ENCODE measurements at regions not wholly inside any gene's neighbourhood (a gene's known extent, or its start where the extent isn't known, plus 50 kb on each side); places are given as distances from the start of the nearest gene placed in this dataset.
"Not testable (repeated sequence)": the region's sequence is repeated elsewhere in the genome, so short reads cannot be mapped to it uniquely, and the experiment has no call there.

DNA sequence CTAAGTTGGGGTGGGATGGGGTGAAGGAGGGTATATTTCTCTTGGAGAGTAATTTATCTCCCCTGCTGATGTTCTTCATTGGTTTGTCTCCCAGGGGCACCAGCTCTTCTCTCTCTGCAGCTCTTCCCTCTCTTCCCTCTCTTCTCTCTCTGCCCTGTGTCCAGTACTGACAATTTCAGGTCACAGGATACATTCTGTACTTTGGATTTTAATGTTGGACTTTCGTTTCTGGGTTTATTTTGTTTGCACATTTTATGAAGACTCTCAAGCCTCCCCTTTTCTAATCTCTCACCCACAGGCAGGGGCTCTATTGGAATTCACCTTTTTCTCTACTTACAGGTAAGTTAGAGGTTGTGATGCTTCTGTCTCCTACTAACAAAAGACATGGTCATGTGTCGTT lies 165.5 kb downstream of the CPEB2 start:
- Histone ChIP-seq H3K79me2 (no peaks in the 10 kb centered on the region), H3K36me3 (replicated peaks; ENCODE audit: insufficient read depth, low read depth) (no peaks in the 10 kb centered on the region), H3K9me3 (ENCODE audit: low read depth) (no peaks in the 10 kb centered on the region), H3K9me2 (replicated peaks; ENCODE audit: insufficient read depth) (no peaks in the 10 kb centered on the region), H2AFZ (no peak overlapping the region), H4K20me1 (ENCODE audit: insufficient read depth, poor library complexity, severe bottlenecking) (no peaks in the 10 kb centered on the region), H3K27me3 (no peaks in the 10 kb centered on the region), H3K4me1 (ENCODE audit: insufficient read depth) (no peaks in the 10 kb centered on the region), H3K4me2 (no peak overlapping the region), H3K4me3 (no peak overlapping the region), H3K27ac (no peak overlapping the region)
- no peak for TF ChIP-seq EZH2phosphoT487 (IDR thresholded peaks at IDR 0.05; ENCODE audit: low read depth, severe bottlenecking, unreplicated experiment)
- TF ChIP-seq, protein P1, sequence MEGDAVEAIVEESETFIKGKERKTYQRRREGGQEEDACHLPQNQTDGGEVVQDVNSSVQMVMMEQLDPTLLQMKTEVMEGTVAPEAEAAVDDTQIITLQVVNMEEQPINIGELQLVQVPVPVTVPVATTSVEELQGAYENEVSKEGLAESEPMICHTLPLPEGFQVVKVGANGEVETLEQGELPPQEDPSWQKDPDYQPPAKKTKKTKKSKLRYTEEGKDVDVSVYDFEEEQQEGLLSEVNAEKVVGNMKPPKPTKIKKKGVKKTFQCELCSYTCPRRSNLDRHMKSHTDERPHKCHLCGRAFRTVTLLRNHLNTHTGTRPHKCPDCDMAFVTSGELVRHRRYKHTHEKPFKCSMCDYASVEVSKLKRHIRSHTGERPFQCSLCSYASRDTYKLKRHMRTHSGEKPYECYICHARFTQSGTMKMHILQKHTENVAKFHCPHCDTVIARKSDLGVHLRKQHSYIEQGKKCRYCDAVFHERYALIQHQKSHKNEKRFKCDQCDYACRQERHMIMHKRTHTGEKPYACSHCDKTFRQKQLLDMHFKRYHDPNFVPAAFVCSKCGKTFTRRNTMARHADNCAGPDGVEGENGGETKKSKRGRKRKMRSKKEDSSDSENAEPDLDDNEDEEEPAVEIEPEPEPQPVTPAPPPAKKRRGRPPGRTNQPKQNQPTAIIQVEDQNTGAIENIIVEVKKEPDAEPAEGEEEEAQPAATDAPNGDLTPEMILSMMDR (IDR thresholded peaks at IDR 0.05; ENCODE audit: poor library complexity) = no peak
- no peak for TF ChIP-seq EZH2 (IDR thresholded peaks at IDR 0.05; ENCODE audit: borderline replicate concordance)
- 54% methylated on average over 2 of the region's 2 CpGs for WGBS (ENCODE audit: low lambda C conversion rate, missing lambda C conversion rate)
- DNase-seq (ENCODE audit: low spot score) = no peak

DNA sequence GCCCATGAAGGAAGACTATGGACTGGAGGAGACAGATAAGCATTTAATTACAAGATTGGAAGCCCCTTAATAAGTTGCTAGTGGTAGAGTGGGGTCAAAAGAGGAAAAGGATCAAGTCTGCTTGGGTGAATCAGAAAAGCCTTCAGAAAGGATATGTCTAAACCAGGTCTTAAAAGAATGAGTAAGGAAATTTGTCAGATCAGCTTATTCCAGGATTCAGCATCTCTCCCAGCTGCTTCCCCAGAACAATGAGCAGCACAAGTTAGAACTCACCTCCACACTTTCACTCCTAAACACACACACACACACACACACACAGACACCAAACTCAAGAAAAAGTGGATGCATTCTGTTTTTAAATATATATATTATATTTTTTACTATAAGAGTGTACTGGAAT lies 166.5 kb downstream of the CPEB2 start:
- Histone ChIP-seq H3K9me3 (ENCODE audit: low read depth) (no peaks in the 10 kb centered on the region), H3K27me3 (no peaks in the 10 kb centered on the region), H3K36me3 (replicated peaks; ENCODE audit: insufficient read depth, low read depth) (no peaks in the 10 kb centered on the region), H3K27ac (no peak overlapping the region), H4K20me1 (ENCODE audit: insufficient read depth, poor library complexity, severe bottlenecking) (no peaks in the 10 kb centered on the region), H2AFZ (no peak overlapping the region), H3K79me2 (no peaks in the 10 kb centered on the region), H3K4me3 (no peak overlapping the region), H3K4me1 (ENCODE audit: insufficient read depth) (no peaks in the 10 kb centered on the region), H3K4me2 (no peak overlapping the region), H3K9me2 (replicated peaks; ENCODE audit: insufficient read depth) (no peaks in the 10 kb centered on the region)
- no peak for DNase-seq (ENCODE audit: low spot score)
- TF ChIP-seq, protein P1 (IDR thresholded peaks at IDR 0.05; ENCODE audit: poor library complexity) = no peak
- TF ChIP-seq EZH2 (IDR thresholded peaks at IDR 0.05; ENCODE audit: borderline replicate concordance) (no peak), EZH2phosphoT487 (IDR thresholded peaks at IDR 0.05; ENCODE audit: low read depth, severe bottlenecking, unreplicated experiment) (no peak)

DNA sequence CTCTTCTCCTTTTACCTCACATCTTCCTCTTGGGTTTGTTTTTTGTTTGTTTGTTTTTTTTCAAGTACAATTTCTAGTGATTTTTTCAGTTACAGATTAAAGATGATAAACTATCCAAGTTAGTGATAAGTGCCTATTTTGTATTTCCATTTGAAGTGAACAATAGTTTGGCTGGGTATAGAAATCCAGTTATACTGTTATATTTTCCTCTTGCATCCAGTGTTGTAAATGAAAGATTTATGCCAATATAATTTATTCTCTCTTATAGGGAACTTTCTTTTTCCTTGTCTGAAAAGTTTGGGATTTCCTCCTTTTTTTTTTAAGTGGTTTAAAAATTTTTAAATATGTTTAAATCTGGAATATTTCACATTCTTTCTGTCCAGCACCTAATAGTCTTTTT lies 169.4 kb downstream of the CPEB2 start:
- no peak for TF ChIP-seq EZH2 (IDR thresholded peaks at IDR 0.05; ENCODE audit: borderline replicate concordance)
- TF ChIP-seq, protein P1 (IDR thresholded peaks at IDR 0.05; ENCODE audit: poor library complexity) = no peak
- no peak for TF ChIP-seq EZH2phosphoT487 (IDR thresholded peaks at IDR 0.05; ENCODE audit: low read depth, severe bottlenecking, unreplicated experiment)
- H2AFZ ChIP-seq = no peak overlapping the region
- DNase-seq (ENCODE audit: low spot score) = no peak

DNA sequence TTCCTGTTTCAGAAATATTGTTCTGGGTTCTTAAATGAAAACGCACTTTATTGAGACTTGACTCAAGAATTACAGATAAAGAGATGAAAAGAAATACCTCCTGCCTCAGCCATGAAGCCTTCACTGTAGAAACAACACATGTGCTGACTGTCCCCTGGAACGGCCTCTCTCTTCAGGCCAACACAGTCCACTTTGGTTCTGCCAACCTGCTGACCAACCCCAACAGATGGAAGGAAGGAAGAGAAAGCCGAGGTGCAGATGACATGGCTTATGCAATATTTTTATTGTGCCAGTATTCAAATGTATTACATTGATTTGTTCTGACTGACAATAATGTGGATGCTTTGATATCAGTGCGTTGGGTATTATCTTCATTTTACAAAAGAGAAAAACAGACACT lies 171.0 kb downstream of the CPEB2 start:
- H3K79me2 ChIP-seq = no peaks in the 10 kb centered on the region
- no peaks in the 10 kb centered on the region for H4K20me1 ChIP-seq (ENCODE audit: insufficient read depth, poor library complexity, severe bottlenecking)
- H3K4me3 ChIP-seq = no peak overlapping the region
- H2AFZ ChIP-seq = no peak overlapping the region
- DNase-seq (ENCODE audit: low spot score) = no peak
- WGBS (ENCODE audit: low lambda C conversion rate, missing lambda C conversion rate) = 90% methylated on average over 4 of the region's 4 CpGs
- no peak overlapping the region for H3K27ac ChIP-seq
- H3K9me3 ChIP-seq (ENCODE audit: low read depth) = no peaks in the 10 kb centered on the region
- TF ChIP-seq, protein P1 (IDR thresholded peaks at IDR 0.05; ENCODE audit: poor library complexity) = no peak
- no peak for TF ChIP-seq EZH2 (IDR thresholded peaks at IDR 0.05; ENCODE audit: borderline replicate concordance)
- TF ChIP-seq EZH2phosphoT487 (IDR thresholded peaks at IDR 0.05; ENCODE audit: low read depth, severe bottlenecking, unreplicated experiment) = no peak
- H3K9me2 ChIP-seq (replicated peaks; ENCODE audit: insufficient read depth) = no peaks in the 10 kb centered on the region
- H3K4me2 ChIP-seq = no peak overlapping the region
- no peaks in the 10 kb centered on the region for H3K27me3 ChIP-seq
- H3K36me3 ChIP-seq (replicated peaks; ENCODE audit: insufficient read depth, low read depth) = no peaks in the 10 kb centered on the region
- H3K4me1 ChIP-seq (ENCODE audit: insufficient read depth) = no peaks in the 10 kb centered on the region

More for the DNA sequence above, 169.4 kb downstream of the CPEB2 start:
- Histone ChIP-seq H3K4me2 (no peak overlapping the region), H3K9me2 (replicated peaks; ENCODE audit: insufficient read depth) (no peaks in the 10 kb centered on the region), H3K36me3 (replicated peaks; ENCODE audit: insufficient read depth, low read depth) (no peaks in the 10 kb centered on the region), H3K27me3 (no peaks in the 10 kb centered on the region), H3K9me3 (ENCODE audit: low read depth) (no peaks in the 10 kb centered on the region), H3K4me1 (ENCODE audit: insufficient read depth) (no peaks in the 10 kb centered on the region), H4K20me1 (ENCODE audit: insufficient read depth, poor library complexity, severe bottlenecking) (no peaks in the 10 kb centered on the region), H3K27ac (no peak overlapping the region), H3K4me3 (no peak overlapping the region), H3K79me2 (no peaks in the 10 kb centered on the region)

DNA sequence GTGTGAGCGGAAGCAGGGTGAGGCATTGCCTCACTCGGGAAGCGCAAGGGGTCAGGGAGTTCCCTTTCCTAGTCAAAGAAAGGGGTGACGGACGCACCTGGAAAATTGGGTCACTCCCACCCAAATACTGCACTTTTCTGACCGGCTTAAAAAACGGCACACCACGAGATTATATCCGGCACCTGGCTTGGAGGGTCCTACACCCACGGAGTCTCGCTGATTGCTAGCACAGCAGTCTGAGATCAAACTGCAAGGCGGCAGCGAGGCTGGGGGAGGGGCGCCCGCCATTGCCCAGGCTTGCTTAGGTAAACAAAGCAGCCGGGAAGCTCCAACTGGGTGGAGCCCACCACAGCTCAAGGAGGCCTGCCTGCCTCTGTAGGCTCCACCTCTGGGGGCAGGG lies 171.9 kb downstream of the CPEB2 start:
- H3K4me2 ChIP-seq; H3K4me1 ChIP-seq (ENCODE audit: insufficient read depth); H3K27ac ChIP-seq; H3K27me3 ChIP-seq; H3K79me2 ChIP-seq; H3K4me3 ChIP-seq; H4K20me1 ChIP-seq (ENCODE audit: insufficient read depth, poor library complexity, severe bottlenecking); H3K9me3 ChIP-seq (ENCODE audit: low read depth); H3K36me3 ChIP-seq (replicated peaks; ENCODE audit: insufficient read depth, low read depth); H2AFZ ChIP-seq; DNase-seq (ENCODE audit: low spot score); H3K9me2 ChIP-seq (replicated peaks; ENCODE audit: insufficient read depth): not testable (repeated sequence)
- 86% methylated on average over 11 of the region's 16 CpGs for WGBS (ENCODE audit: low lambda C conversion rate, missing lambda C conversion rate)

DNA sequence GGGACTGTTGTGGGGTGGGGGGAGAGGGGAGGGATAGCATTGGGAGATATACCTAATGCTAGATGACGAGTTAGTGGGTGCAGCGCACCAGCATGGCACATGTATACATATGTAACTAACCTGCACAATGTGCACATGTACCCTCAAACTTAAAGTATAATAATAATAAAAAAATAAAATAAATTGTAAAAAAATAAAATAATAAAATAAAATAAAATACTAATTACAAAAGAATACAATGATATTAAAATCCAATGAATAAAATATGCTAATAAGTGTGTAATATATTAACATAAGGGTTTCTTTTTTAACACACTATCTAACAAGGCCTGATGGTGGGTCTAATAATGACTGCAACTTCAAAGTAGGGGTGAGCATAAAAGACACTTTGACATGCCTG lies 177.6 kb downstream of the CPEB2 start:
- not testable (repeated sequence) for H3K27ac ChIP-seq; H3K4me1 ChIP-seq (ENCODE audit: insufficient read depth); H3K4me2 ChIP-seq; H3K79me2 ChIP-seq; H3K27me3 ChIP-seq; H3K9me3 ChIP-seq (ENCODE audit: low read depth); H3K9me2 ChIP-seq (replicated peaks; ENCODE audit: insufficient read depth); H2AFZ ChIP-seq; DNase-seq (ENCODE audit: low spot score); H3K4me3 ChIP-seq; H4K20me1 ChIP-seq (ENCODE audit: insufficient read depth, poor library complexity, severe bottlenecking); H3K36me3 ChIP-seq (replicated peaks; ENCODE audit: insufficient read depth, low read depth)
- 90% methylated on average over 2 of the region's 2 CpGs for WGBS (ENCODE audit: low lambda C conversion rate, missing lambda C conversion rate)
